ENCODE measurements at regions not wholly inside any gene's neighbourhood (a gene's known extent, or its start where the extent isn't known, plus 50 kb on each side); places are given as distances from the start of the nearest gene placed in this dataset.
A peak's percentile ranks its signal among the peaks of the same experiment; 100 is the strongest.

GRCh38 chr4:182141061-182141460 is 102.1 kb upstream of the TENM3 start:
- H3K27me3 Mint-ChIP-seq (ENCODE audit: low read depth) = peaks cover 70% of the 10 kb centered on the region
- no peaks in the 10 kb centered on the region for H3K9me3 Mint-ChIP-seq
- peak overlapping the region; percentile 85 to 96 (median 93) for H3K4me3 Mint-ChIP-seq
- peak overlapping the region; percentile 72 to 94 (median 90) for H3K27ac Mint-ChIP-seq
- TF ChIP-seq CTCF (IDR thresholded peaks at IDR 0.05; ENCODE audit: unreplicated experiment in 3 of 3) = no peak
- H3K4me1 Mint-ChIP-seq = peaks cover 44% of the 10 kb centered on the region
- H3K36me3 Mint-ChIP-seq (ENCODE audit: low read depth) = no peaks in the 10 kb centered on the region

GRCh38 chr4:182142176-182143085 is 100.8 kb upstream of the TENM3 start:
- peak in 1 of 3 experiments; percentile 23 for TF ChIP-seq CTCF (IDR thresholded peaks at IDR 0.05; ENCODE audit: unreplicated experiment in 3 of 3)
- Mint-ChIP-seq H3K4me3 (peak overlapping the region; percentile 93 to 96 (median 96)), H3K27ac (peak overlapping the region; percentile 90 to 94 (median 91)), H3K4me1 (peaks cover 44% of the 10 kb centered on the region), H3K9me3 (no peaks in the 10 kb centered on the region), H3K27me3 (ENCODE audit: low read depth) (peaks cover 65% of the 10 kb centered on the region), H3K36me3 (ENCODE audit: low read depth) (no peaks in the 10 kb centered on the region)

- peaks cover 42% of the 10 kb centered on the region for H3K4me1 Mint-ChIP-seq
- peak overlapping the region; percentile 90 to 94 (median 91) for H3K27ac Mint-ChIP-seq
- no peaks in the 10 kb centered on the region for H3K36me3 Mint-ChIP-seq (ENCODE audit: low read depth)
- peaks cover 60% of the 10 kb centered on the region for H3K27me3 Mint-ChIP-seq (ENCODE audit: low read depth)
- TF ChIP-seq CTCF (IDR thresholded peaks at IDR 0.05; ENCODE audit: unreplicated experiment in 3 of 3) = peak in 1 of 3 experiments; percentile 7
- H3K9me3 Mint-ChIP-seq = no peaks in the 10 kb centered on the region
- H3K4me3 Mint-ChIP-seq = peak overlapping the region; percentile 93 to 96 (median 96)
These were observed 99.9 kb upstream of the TENM3 start for GRCh38 chr4:182143086-182143821.

- peak overlapping the region; percentile 93 to 96 (median 96) for H3K4me3 Mint-ChIP-seq
- peaks cover 41% of the 10 kb centered on the region for H3K4me1 Mint-ChIP-seq
- H3K9me3 Mint-ChIP-seq = no peaks in the 10 kb centered on the region
- H3K27me3 Mint-ChIP-seq (ENCODE audit: low read depth) = peaks cover 58% of the 10 kb centered on the region
- peak overlapping the region; percentile 90 to 94 (median 91) for H3K27ac Mint-ChIP-seq
- no peak for TF ChIP-seq CTCF (IDR thresholded peaks at IDR 0.05; ENCODE audit: unreplicated experiment in 3 of 3)
- H3K36me3 Mint-ChIP-seq (ENCODE audit: low read depth) = no peaks in the 10 kb centered on the region
These were observed 99.2 kb upstream of the TENM3 start for GRCh38 chr4:182143822-182144625.

- no peaks in the 10 kb centered on the region for H3K9me3 Mint-ChIP-seq
- H3K4me1 Mint-ChIP-seq = peaks cover 41% of the 10 kb centered on the region
- no peaks in the 10 kb centered on the region for H3K36me3 Mint-ChIP-seq (ENCODE audit: low read depth)
- no peak for TF ChIP-seq CTCF (IDR thresholded peaks at IDR 0.05; ENCODE audit: unreplicated experiment in 3 of 3)
- H3K27me3 Mint-ChIP-seq (ENCODE audit: low read depth) = peaks cover 50% of the 10 kb centered on the region
- H3K4me3 Mint-ChIP-seq = peak overlapping the region; percentile 89 to 100 (median 100)
- peak overlapping the region; percentile 96 to 100 (median 97) for H3K27ac Mint-ChIP-seq
These were observed 98.4 kb upstream of the TENM3 start for GRCh38 chr4:182144626-182145333.
